Smooth muscle cell (in vitro differentiated cells): ENCODE measurements at regions not wholly inside any gene's neighbourhood (a gene's known extent, or its start where the extent isn't known, plus 50 kb on each side); places are given as distances from the start of the nearest gene placed in this dataset.

Source experiments
- DNase-seq: peaks from one replicate; lab custom pipeline; 2025; ENCODE audit not compliant: unreplicated experiment; lab: John Stamatoyannopoulos, UW
- H2AFZ ChIP-seq: fragments of 200-600 bp; sonication (generic); 2 replicates; pipeline ENCODE4 v1.6.0; 2016; ENCODE audit warnings: antibody characterized with exemption, low read depth, mild to moderate bottlenecking
- H3F3A ChIP-seq: fragments of 200-600 bp; sonication (generic); 2 replicates; pipeline ENCODE4 v1.6.0; 2017; ENCODE audit warnings: antibody characterized with exemption, low read depth
- H3K27ac ChIP-seq: fragments of 200-600 bp; sonication (generic); 2 replicates; pipeline ENCODE4 v1.5.1; 2016; ENCODE audit warnings: low read depth, mild to moderate bottlenecking
- H3K27me3 ChIP-seq: fragments of 200-600 bp; sonication (generic); 2 replicates; pipeline ENCODE4 v1.6.1; 2016; ENCODE audit warnings: low read depth, mild to moderate bottlenecking
- H3K36me3 ChIP-seq: fragments of 200-600 bp; sonication (generic); 2 replicates; pipeline ENCODE4 v1.5.1; 2016; ENCODE audit warnings: low read depth
- H3K4me1 ChIP-seq: fragments of 200-600 bp; sonication (generic); 2 replicates; pipeline ENCODE4 v1.5.1; 2016; ENCODE audit warnings: low read depth
- H3K4me2 ChIP-seq: fragments of 200-600 bp; sonication (generic); 2 replicates; pipeline ENCODE4 v1.6.0; 2016; ENCODE audit warnings: mild to moderate bottlenecking
- H3K4me3 ChIP-seq: fragments of 200-600 bp; sonication (generic); 2 replicates; pipeline ENCODE4 v1.5.1; 2016; ENCODE audit warnings: mild to moderate bottlenecking
- H3K79me2 ChIP-seq: fragments of 200-600 bp; sonication (generic); 2 replicates; pipeline ENCODE4 v1.6.0; 2016; ENCODE audit warnings: low read depth, mild to moderate bottlenecking
- H3K9ac ChIP-seq: fragments of 200-600 bp; sonication (generic); 2 replicates; pipeline ENCODE4 v1.6.0; 2016; ENCODE audit warnings: low read depth
- H3K9me3 ChIP-seq: fragments of 200-600 bp; sonication (generic); replicated peaks from 2 replicates; pipeline ENCODE4 v1.5.1; 2016; ENCODE audit warnings: low read depth
- H4K20me1 ChIP-seq: fragments of 200-600 bp; sonication (generic); 2 replicates; pipeline ENCODE4 v1.6.0; 2016; ENCODE audit warnings: low read depth
- WGBS: methylation state at CpG from one replicate; pipeline ENCODE4 v1.1.7; 2016; ENCODE audit warnings: low lambda C conversion rate; 5-methylcytosine and 5-hydroxymethylcytosine counted together
- TF ChIP-seq, protein P1 (sequence below): fragments of 200-600 bp; sonication (generic); IDR thresholded peaks from 2 replicates; pipeline ENCODE4 v1.5.1; 2017; ENCODE audit warnings: borderline replicate concordance, mild to moderate bottlenecking, antibody characterized with exemption; ENCODE audit not compliant: insufficient read depth, poor library complexity, severe bottlenecking

- Histone ChIP-seq H3K9ac (no peak overlapping the region), H2AFZ (no peak overlapping the region), H4K20me1 (no peaks in the 10 kb centered on the region), H3K4me1 (no peaks in the 10 kb centered on the region), H3K9me3 (peaks cover 18% of the 10 kb centered on the region), H3K4me3 (no peak overlapping the region), H3K27me3 (no peaks in the 10 kb centered on the region), H3K79me2 (no peaks in the 10 kb centered on the region), H3K4me2 (no peak overlapping the region), H3K27ac (no peak overlapping the region), H3K36me3 (no peaks in the 10 kb centered on the region), H3F3A (no peaks in the 10 kb centered on the region)
- DNase-seq = no peak
- TF ChIP-seq, protein P1, sequence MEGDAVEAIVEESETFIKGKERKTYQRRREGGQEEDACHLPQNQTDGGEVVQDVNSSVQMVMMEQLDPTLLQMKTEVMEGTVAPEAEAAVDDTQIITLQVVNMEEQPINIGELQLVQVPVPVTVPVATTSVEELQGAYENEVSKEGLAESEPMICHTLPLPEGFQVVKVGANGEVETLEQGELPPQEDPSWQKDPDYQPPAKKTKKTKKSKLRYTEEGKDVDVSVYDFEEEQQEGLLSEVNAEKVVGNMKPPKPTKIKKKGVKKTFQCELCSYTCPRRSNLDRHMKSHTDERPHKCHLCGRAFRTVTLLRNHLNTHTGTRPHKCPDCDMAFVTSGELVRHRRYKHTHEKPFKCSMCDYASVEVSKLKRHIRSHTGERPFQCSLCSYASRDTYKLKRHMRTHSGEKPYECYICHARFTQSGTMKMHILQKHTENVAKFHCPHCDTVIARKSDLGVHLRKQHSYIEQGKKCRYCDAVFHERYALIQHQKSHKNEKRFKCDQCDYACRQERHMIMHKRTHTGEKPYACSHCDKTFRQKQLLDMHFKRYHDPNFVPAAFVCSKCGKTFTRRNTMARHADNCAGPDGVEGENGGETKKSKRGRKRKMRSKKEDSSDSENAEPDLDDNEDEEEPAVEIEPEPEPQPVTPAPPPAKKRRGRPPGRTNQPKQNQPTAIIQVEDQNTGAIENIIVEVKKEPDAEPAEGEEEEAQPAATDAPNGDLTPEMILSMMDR = no peak
- WGBS = 69% methylated on average over 1 of the region's 1 CpG
Measured at GRCh38 chr11:120044011-120044675, 93.8 kb downstream of the TRIM29 start.

GRCh38 chr11:120043328-120043945 lies 94.5 kb downstream of the TRIM29 start:
- no peak overlapping the region for H3K4me3 ChIP-seq
- H3K4me1 ChIP-seq = no peaks in the 10 kb centered on the region
- H3K9ac ChIP-seq = no peak overlapping the region
- no peak overlapping the region for H2AFZ ChIP-seq
- H3K79me2 ChIP-seq = no peaks in the 10 kb centered on the region
- peaks cover 18% of the 10 kb centered on the region for H3K9me3 ChIP-seq
- TF ChIP-seq, protein P1 = no peak
- no peaks in the 10 kb centered on the region for H3F3A ChIP-seq
- DNase-seq = no peak
- H3K27me3 ChIP-seq = no peaks in the 10 kb centered on the region
- H3K36me3 ChIP-seq = no peaks in the 10 kb centered on the region
- WGBS = 97% methylated on average over 4 of the region's 4 CpGs
- H3K27ac ChIP-seq = no peak overlapping the region
- no peak overlapping the region for H3K4me2 ChIP-seq
- H4K20me1 ChIP-seq = no peaks in the 10 kb centered on the region

DNA sequence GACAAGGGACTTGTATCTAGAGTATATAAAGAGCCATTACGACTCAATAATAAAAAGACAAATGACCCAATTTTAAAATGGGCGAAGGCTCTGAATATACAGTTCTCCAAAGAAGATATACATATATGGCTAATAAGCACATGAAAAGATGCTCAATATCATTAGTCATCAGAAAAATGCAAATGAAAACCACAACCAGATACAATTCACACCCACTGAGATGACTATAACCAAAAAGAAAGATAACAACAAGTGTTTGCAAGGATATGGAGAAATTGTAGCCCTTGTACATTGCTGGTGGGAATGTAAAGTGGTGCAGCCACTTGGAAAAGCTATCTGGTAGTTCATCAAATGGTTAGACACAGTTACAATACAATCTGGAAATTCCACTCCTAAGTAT lies 96.3 kb downstream of the TRIM29 start:
- Histone ChIP-seq H3K4me3 (no peak overlapping the region), H3K27me3 (no peaks in the 10 kb centered on the region), H3K27ac (no peak overlapping the region), H3K79me2 (no peaks in the 10 kb centered on the region), H3F3A (no peaks in the 10 kb centered on the region), H3K4me1 (no peaks in the 10 kb centered on the region), H4K20me1 (no peaks in the 10 kb centered on the region), H3K4me2 (no peak overlapping the region), H3K9ac (no peak overlapping the region), H3K9me3 (peaks cover 4% of the 10 kb centered on the region), H2AFZ (no peak overlapping the region), H3K36me3 (no peaks in the 10 kb centered on the region)
- DNase-seq = no peak
- 87% methylated on average over 2 of the region's 2 CpGs for WGBS
- TF ChIP-seq, protein P1 = no peak
